SK-N-SH (cell line): ENCODE measurements at regions not wholly inside any gene's neighbourhood (a gene's known extent, or its start where the extent isn't known, plus 50 kb on each side); places are given as distances from the start of the nearest gene placed in this dataset.
A peak's percentile ranks its signal among the peaks of the same experiment; 100 is the strongest.

Experiments
- CTCF ChIA-PET: fragments of 300-600, 350-600 bp; formaldehyde crosslinking; extraction: SDS; loops from one replicate; lab custom pipeline; 2021; lab: Yijun Ruan, JAX
- POLR2A ChIA-PET: fragments of 350-600 bp; sonication (Branson Sonifier 250); formaldehyde crosslinking; extraction: SDS; loops from one replicate; lab custom pipeline; 2020; ENCODE audit warnings: antibody characterized with exemption, inconsistent platforms; lab: Yijun Ruan, JAX
- DNase-seq: peaks from one replicate; pipeline ENCODE4 v3.0.0; 2012
- H2AFZ ChIP-seq: fragments of 200-600 bp; sonication (generic); 2 replicates; pipeline ENCODE4 v1.8.1; 2016; ENCODE audit warnings: antibody characterized with exemption, mild to moderate bottlenecking, low read depth
- H3F3A ChIP-seq: fragments of 200-600 bp; sonication (generic); replicated peaks from 2 replicates; pipeline ENCODE3; 2016; ENCODE audit warnings: antibody characterized with exemption, mild to moderate bottlenecking; ENCODE audit not compliant: insufficient read depth
- H3K27ac ChIP-seq, 2 experiments: fragments of 200-500 bp in 1 of 2; fragments of 200-600 bp in 1 of 2; sonication (Bioruptor generic) in 1 of 2; sonication (generic), shearing (Covaris generic) in 1 of 2; 2 replicates each; pipeline versions ENCODE4 v1.5.1 to v1.6.1; 2014 to 2016; ENCODE audit warnings: low read depth in 2 of 2, inconsistent platforms in 1 of 2, low read length in 1 of 2, mild to moderate bottlenecking in 1 of 2, mixed read lengths in 1 of 2
- H3K27me3 ChIP-seq: fragments of 200-600 bp; sonication (generic), shearing (Covaris generic); 2 replicates; pipeline ENCODE4 v1.6.1; 2016; ENCODE audit warnings: mixed run types; ENCODE audit not compliant: insufficient read depth
- H3K36me3 ChIP-seq, 2 experiments: fragments of 200-500 bp in 1 of 2; fragments of 200-600 bp in 1 of 2; sonication (Bioruptor generic) in 1 of 2; sonication (generic) in 1 of 2; replicated peaks in 1 of 2; 2 replicates each; pipeline versions ENCODE3 to v1.5.1; 2014 to 2016; ENCODE audit warnings: low read length in 1 of 2, mild to moderate bottlenecking in 1 of 2; ENCODE audit not compliant: insufficient read depth in 2 of 2, control insufficient read depth in 1 of 2
- H3K4me1 ChIP-seq, 2 experiments: fragments of 200-500 bp in 1 of 2; fragments of 200-600 bp in 1 of 2; sonication (Bioruptor generic) in 1 of 2; sonication (generic), shearing (Covaris generic) in 1 of 2; 2 replicates each; pipeline versions ENCODE4 v1.5.1 to v1.6.1; 2014 to 2016; ENCODE audit warnings: low read depth in 1 of 2, low read length in 1 of 2, mixed run types in 1 of 2; ENCODE audit not compliant: insufficient read depth in 2 of 2, control insufficient read depth in 1 of 2
- H3K4me2 ChIP-seq: fragments of 200-600 bp; sonication (generic), shearing (Covaris generic); 2 replicates; pipeline ENCODE4 v1.6.1; 2017; ENCODE audit warnings: mixed run types
- H3K4me3 ChIP-seq, 2 experiments: fragments of 200-500 bp in 1 of 2; fragments of 200-600 bp in 1 of 2; sonication (Bioruptor generic) in 1 of 2; sonication (generic), shearing (Covaris generic) in 1 of 2; 2 replicates each; pipeline versions ENCODE4 v1.5.1 to v1.8.1; 2014 to 2016; ENCODE audit warnings: low read depth in 2 of 2, inconsistent platforms in 1 of 2, low read length in 1 of 2, mild to moderate bottlenecking in 1 of 2, mixed read lengths in 1 of 2, moderate library complexity in 1 of 2
- H3K79me2 ChIP-seq: fragments of 200-600 bp; sonication (generic); 2 replicates; pipeline ENCODE4 v1.8.1; 2017; ENCODE audit warnings: mild to moderate bottlenecking; ENCODE audit not compliant: insufficient read depth
- H3K9ac ChIP-seq: fragments of 200-600 bp; sonication (generic); 2 replicates; pipeline ENCODE4 v1.6.1; 2017; ENCODE audit warnings: mixed run types
- H3K9me2 ChIP-seq: fragments of 200-600 bp; sonication (generic); 2 replicates; pipeline ENCODE4 v1.6.1; 2017; ENCODE audit warnings: mixed run types
- H3K9me3 ChIP-seq: fragments of 200-600 bp; sonication (generic); 2 replicates; pipeline ENCODE4 v1.6.1; 2017; ENCODE audit warnings: mixed run types, mild to moderate bottlenecking, moderate library complexity
- H4K20me1 ChIP-seq: fragments of 200-600 bp; sonication (generic); 2 replicates; pipeline ENCODE4 v1.6.1; 2017; ENCODE audit warnings: mild to moderate bottlenecking, mixed run types; ENCODE audit not compliant: insufficient read depth
- CHD2 ChIP-seq: fragments of 150-350 bp; IDR thresholded peaks from 2 replicates; pipeline ENCODE4 v1.6.1; 2018; ENCODE audit warnings: low read length; ENCODE audit not compliant: partially characterized antibody
- EP300 ChIP-seq, 2 experiments: IDR thresholded peaks; 2 replicates each; pipeline versions ENCODE4 v1.4.0 to v1.6.1; 2012; ENCODE audit warnings: borderline replicate concordance in 1 of 2, low read depth in 1 of 2, low read length in 1 of 2
- FOSL2 ChIP-seq: IDR thresholded peaks from 2 replicates; pipeline ENCODE4 v1.4.0; 2012; ENCODE audit warnings: low read depth, mild to moderate bottlenecking, moderate library complexity, borderline replicate concordance
- FOXJ3 ChIP-seq: sonication (generic); formaldehyde crosslinking; IDR thresholded peaks from 2 replicates; pipeline ENCODE4 v1.5.1; 2020; ENCODE audit warnings: mild to moderate bottlenecking, missing genetic modification reagents
- FOXM1 ChIP-seq: IDR thresholded peaks from 2 replicates; pipeline ENCODE4 v1.4.0; 2012; ENCODE audit warnings: low read depth, mild to moderate bottlenecking
- GATA2 ChIP-seq: sonication (generic); formaldehyde crosslinking; IDR thresholded peaks from 2 replicates; pipeline ENCODE4 v1.5.0; 2020; ENCODE audit warnings: mild to moderate bottlenecking, missing genetic modification reagents
- NRF1 ChIP-seq: IDR thresholded peaks from 2 replicates; pipeline ENCODE4 v1.6.1; 2012; ENCODE audit warnings: low read depth, mild to moderate bottlenecking, low read length
- RAD21 ChIP-seq: IDR thresholded peaks from 2 replicates; pipeline ENCODE4 v1.6.1; 2012; ENCODE audit warnings: mild to moderate bottlenecking, low read length
- RFX5 ChIP-seq: IDR thresholded peaks from 2 replicates; pipeline ENCODE4 v1.6.1; 2012; ENCODE audit warnings: mild to moderate bottlenecking, improper control_type of control experiment, low read length
- SIN3A ChIP-seq: IDR thresholded peaks from 2 replicates; pipeline ENCODE4 v1.6.1; 2012; ENCODE audit warnings: low read depth, mild to moderate bottlenecking, low read length, moderate library complexity, borderline replicate concordance
- SMC3 ChIP-seq: IDR thresholded peaks from 2 replicates; pipeline ENCODE4 v1.6.1; 2012; ENCODE audit warnings: low read depth, low read length, improper control_type of control experiment
- TAF1 ChIP-seq: IDR thresholded peaks from 2 replicates; pipeline ENCODE4 v1.6.1; 2012; ENCODE audit warnings: low read depth, mild to moderate bottlenecking, low read length, moderate library complexity, borderline replicate concordance
- TCF12 ChIP-seq: IDR thresholded peaks from 2 replicates; pipeline ENCODE4 v1.4.0; 2012
- WGBS: methylation state at CpG from one replicate; pipeline ENCODE4 v1.1.6; 2017; ENCODE audit warnings: low lambda C conversion rate; 5-methylcytosine and 5-hydroxymethylcytosine counted together
- TF ChIP-seq, protein P1 (sequence below): IDR thresholded peaks from 2 replicates; pipeline ENCODE4 v1.4.0; 2012; ENCODE audit warnings: low read depth
- TF ChIP-seq, protein P2 (sequence below): fragments of 150-350 bp; IDR thresholded peaks from 2 replicates; pipeline ENCODE4 v1.6.1; 2016; ENCODE audit warnings: mild to moderate bottlenecking, low read depth, low read length
- TF ChIP-seq, protein P3 (sequence below): IDR thresholded peaks from 2 replicates; pipeline ENCODE4; 2012
- TF ChIP-seq, protein P4 (sequence below): fragments of 200-600 bp; sonication (generic); IDR thresholded peaks from 2 replicates; pipeline ENCODE4 v1.6.1; 2017; ENCODE audit warnings: antibody characterized with exemption, mild to moderate bottlenecking, moderate library complexity
- TF ChIP-seq, protein P5 (sequence below): IDR thresholded peaks from 2 replicates; pipeline ENCODE4 v1.6.1; 2012; ENCODE audit warnings: mild to moderate bottlenecking, low read depth, low read length, moderate library complexity

DNA sequence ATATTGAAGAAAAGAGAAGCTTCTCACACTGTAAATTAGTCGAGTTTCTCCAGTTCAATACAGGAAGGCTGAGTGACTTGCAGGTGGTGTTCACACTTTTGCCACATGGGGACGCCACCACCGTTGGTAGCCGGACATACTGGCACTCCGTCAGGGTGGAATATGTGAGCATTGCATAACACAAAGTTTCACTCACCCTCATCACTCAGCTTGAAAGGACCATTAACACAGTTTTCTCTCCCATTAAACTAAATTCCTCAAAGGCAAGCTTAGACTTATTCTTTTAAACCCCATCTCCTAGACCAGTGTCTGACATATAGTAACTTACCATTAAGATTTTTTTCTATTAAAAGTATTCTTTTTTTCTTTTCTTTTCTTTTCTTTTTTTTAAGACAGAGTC lies 105.3 kb upstream of the SERBP1 start:
- CTCF ChIA-PET, result interaction anchor here (0.6 to 10.6 kb wide), 31 partner anchors 9 to 585 kb away, joined by 3 to 284 read pairs (median 4); partner anchors contain the start of gene GADD45A
- Histone ChIP-seq H3K27me3 (no peaks in the 10 kb centered on the region), H3K4me3 (no peak overlapping the region), H3F3A (no peaks in the 10 kb centered on the region), H3K9me2 (no peaks in the 10 kb centered on the region), H3K27ac (no peak overlapping the region), H4K20me1 (no peaks in the 10 kb centered on the region), H3K79me2 (no peaks in the 10 kb centered on the region), H3K9me3 (no peaks in the 10 kb centered on the region), H3K4me2 (no peak overlapping the region), H3K36me3 (no peaks in the 10 kb centered on the region), H3K9ac (no peak overlapping the region), H2AFZ (no peak overlapping the region; the same call in 1 of the 2 replicates), H3K4me1 (no peaks in the 10 kb centered on the region; a peak in 1 of 4 replicates)
- TF ChIP-seq TAF1 (no peak), SMC3 (peak; percentile 89), EP300 (IDR thresholded peaks at IDR 0.05; ENCODE audit: borderline replicate concordance in 1 of 2, low read depth in 1 of 2, low read length in 1 of 2) (no peak), FOXJ3 (CRISPR knock-in tag) (no peak), RFX5 (no peak), FOSL2 (no peak), CHD2 (no peak), SIN3A (no peak), NRF1 (no peak), GATA2 (no peak), FOXM1 (no peak), TCF12 (no peak), RAD21 (peak; percentile 87)
- TF ChIP-seq, protein P1, sequence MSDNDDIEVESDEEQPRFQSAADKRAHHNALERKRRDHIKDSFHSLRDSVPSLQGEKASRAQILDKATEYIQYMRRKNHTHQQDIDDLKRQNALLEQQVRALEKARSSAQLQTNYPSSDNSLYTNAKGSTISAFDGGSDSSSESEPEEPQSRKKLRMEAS, result no peak
- TF ChIP-seq, protein P2, sequence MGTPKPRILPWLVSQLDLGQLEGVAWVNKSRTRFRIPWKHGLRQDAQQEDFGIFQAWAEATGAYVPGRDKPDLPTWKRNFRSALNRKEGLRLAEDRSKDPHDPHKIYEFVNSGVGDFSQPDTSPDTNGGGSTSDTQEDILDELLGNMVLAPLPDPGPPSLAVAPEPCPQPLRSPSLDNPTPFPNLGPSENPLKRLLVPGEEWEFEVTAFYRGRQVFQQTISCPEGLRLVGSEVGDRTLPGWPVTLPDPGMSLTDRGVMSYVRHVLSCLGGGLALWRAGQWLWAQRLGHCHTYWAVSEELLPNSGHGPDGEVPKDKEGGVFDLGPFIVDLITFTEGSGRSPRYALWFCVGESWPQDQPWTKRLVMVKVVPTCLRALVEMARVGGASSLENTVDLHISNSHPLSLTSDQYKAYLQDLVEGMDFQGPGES, result no peak
- TF ChIP-seq, protein P3, sequence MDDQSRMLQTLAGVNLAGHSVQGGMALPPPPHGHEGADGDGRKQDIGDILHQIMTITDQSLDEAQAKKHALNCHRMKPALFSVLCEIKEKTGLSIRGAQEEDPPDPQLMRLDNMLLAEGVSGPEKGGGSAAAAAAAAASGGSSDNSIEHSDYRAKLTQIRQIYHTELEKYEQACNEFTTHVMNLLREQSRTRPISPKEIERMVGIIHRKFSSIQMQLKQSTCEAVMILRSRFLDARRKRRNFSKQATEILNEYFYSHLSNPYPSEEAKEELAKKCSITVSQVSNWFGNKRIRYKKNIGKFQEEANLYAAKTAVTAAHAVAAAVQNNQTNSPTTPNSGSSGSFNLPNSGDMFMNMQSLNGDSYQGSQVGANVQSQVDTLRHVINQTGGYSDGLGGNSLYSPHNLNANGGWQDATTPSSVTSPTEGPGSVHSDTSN, result no peak
- TF ChIP-seq, protein P4, sequence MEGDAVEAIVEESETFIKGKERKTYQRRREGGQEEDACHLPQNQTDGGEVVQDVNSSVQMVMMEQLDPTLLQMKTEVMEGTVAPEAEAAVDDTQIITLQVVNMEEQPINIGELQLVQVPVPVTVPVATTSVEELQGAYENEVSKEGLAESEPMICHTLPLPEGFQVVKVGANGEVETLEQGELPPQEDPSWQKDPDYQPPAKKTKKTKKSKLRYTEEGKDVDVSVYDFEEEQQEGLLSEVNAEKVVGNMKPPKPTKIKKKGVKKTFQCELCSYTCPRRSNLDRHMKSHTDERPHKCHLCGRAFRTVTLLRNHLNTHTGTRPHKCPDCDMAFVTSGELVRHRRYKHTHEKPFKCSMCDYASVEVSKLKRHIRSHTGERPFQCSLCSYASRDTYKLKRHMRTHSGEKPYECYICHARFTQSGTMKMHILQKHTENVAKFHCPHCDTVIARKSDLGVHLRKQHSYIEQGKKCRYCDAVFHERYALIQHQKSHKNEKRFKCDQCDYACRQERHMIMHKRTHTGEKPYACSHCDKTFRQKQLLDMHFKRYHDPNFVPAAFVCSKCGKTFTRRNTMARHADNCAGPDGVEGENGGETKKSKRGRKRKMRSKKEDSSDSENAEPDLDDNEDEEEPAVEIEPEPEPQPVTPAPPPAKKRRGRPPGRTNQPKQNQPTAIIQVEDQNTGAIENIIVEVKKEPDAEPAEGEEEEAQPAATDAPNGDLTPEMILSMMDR, result peak; percentile 99
- TF ChIP-seq, protein P5, sequence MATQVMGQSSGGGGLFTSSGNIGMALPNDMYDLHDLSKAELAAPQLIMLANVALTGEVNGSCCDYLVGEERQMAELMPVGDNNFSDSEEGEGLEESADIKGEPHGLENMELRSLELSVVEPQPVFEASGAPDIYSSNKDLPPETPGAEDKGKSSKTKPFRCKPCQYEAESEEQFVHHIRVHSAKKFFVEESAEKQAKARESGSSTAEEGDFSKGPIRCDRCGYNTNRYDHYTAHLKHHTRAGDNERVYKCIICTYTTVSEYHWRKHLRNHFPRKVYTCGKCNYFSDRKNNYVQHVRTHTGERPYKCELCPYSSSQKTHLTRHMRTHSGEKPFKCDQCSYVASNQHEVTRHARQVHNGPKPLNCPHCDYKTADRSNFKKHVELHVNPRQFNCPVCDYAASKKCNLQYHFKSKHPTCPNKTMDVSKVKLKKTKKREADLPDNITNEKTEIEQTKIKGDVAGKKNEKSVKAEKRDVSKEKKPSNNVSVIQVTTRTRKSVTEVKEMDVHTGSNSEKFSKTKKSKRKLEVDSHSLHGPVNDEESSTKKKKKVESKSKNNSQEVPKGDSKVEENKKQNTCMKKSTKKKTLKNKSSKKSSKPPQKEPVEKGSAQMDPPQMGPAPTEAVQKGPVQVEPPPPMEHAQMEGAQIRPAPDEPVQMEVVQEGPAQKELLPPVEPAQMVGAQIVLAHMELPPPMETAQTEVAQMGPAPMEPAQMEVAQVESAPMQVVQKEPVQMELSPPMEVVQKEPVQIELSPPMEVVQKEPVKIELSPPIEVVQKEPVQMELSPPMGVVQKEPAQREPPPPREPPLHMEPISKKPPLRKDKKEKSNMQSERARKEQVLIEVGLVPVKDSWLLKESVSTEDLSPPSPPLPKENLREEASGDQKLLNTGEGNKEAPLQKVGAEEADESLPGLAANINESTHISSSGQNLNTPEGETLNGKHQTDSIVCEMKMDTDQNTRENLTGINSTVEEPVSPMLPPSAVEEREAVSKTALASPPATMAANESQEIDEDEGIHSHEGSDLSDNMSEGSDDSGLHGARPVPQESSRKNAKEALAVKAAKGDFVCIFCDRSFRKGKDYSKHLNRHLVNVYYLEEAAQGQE, result no peak
- DNase-seq, result peak; percentile 69
- POLR2A ChIA-PET, result no interaction called here
- 9% methylated on average over 5 of the region's 5 CpGs for WGBS
